AG09319 (cell line): ENCODE measurements at regions not wholly inside any gene's neighbourhood (a gene's known extent, or its start where the extent isn't known, plus 50 kb on each side); places are given as distances from the start of the nearest gene placed in this dataset.

ENCODE experiments used
- DNase-seq: peaks from one replicate; pipeline ENCODE4 v3.0.0-alpha.2; 2010; ENCODE audit warnings: low read depth; ENCODE audit errors: extremely low read depth
- TF ChIP-seq, protein P1 (sequence below): IDR thresholded peaks from 2 replicates; pipeline ENCODE4 v1.5.1; 2011; ENCODE audit warnings: low read depth, mild to moderate bottlenecking, inconsistent platforms, low read length, moderate library complexity

DNA sequence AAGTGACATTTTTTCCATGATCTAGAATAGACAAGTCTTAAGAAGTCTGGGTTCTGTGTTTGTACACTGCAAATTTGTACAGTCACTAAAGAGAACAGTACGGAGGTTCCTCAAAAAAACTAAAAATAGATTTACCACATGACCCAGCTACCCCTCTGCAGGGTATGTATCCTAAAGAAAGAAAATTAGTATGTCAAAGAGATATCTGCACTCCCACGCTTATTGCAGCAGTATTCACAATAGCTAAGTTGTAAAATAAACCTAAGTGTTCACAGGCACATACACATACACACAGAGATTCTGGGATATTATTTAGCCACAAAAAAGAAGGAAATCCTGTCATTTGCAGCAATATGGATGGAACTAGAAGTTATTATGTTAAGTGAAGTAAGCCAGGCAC is 120.4 kb downstream of the ZIC1 start:
- TF ChIP-seq, protein P1, sequence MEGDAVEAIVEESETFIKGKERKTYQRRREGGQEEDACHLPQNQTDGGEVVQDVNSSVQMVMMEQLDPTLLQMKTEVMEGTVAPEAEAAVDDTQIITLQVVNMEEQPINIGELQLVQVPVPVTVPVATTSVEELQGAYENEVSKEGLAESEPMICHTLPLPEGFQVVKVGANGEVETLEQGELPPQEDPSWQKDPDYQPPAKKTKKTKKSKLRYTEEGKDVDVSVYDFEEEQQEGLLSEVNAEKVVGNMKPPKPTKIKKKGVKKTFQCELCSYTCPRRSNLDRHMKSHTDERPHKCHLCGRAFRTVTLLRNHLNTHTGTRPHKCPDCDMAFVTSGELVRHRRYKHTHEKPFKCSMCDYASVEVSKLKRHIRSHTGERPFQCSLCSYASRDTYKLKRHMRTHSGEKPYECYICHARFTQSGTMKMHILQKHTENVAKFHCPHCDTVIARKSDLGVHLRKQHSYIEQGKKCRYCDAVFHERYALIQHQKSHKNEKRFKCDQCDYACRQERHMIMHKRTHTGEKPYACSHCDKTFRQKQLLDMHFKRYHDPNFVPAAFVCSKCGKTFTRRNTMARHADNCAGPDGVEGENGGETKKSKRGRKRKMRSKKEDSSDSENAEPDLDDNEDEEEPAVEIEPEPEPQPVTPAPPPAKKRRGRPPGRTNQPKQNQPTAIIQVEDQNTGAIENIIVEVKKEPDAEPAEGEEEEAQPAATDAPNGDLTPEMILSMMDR, result no peak
- DNase-seq, result no peak

DNA sequence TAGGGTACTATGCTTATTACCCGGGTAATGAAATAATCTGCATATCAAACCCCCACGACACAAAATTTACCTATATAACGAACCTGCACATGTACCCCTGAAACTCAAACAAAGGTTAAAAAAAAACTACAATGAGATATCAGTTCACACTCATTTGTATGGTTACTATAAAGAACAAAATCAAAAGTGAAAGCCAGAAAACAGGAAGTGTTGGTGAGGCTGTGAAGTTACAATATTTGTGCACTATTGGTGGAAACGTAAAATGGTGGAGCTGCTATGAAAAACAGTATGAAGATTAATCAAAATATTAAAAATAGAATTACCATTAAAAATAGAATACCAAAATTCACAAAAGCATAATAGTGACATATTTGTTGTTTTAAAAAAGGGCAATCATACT is 128.9 kb downstream of the ZIC1 start:
- TF ChIP-seq, protein P1, result no peak
- no peak for DNase-seq

- TF ChIP-seq, protein P1, result no peak
- no peak for DNase-seq
These were observed 131.8 kb downstream of the ZIC1 start for GRCh38 chr3:147540921-147541320.

DNA sequence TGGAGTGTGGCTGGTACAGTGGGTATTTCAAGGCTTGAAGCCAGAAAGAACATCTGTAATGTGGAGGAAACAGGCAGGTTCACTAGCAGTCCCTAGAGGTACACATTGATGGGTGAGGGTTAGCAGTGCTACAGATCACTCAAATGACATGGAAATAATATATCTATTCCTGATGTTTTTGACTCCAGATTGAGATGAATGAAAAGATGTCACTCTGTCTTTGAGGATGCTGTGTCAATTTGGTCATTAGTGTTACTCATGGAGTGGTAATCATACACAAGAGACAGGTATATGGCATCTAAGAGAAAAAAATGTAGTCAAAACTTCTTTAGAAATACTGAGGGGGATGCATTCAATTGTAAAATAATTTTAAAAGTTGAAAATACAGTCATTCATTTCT is 135.1 kb downstream of the ZIC1 start:
- TF ChIP-seq, protein P1, result no peak
- DNase-seq, result no peak

DNA sequence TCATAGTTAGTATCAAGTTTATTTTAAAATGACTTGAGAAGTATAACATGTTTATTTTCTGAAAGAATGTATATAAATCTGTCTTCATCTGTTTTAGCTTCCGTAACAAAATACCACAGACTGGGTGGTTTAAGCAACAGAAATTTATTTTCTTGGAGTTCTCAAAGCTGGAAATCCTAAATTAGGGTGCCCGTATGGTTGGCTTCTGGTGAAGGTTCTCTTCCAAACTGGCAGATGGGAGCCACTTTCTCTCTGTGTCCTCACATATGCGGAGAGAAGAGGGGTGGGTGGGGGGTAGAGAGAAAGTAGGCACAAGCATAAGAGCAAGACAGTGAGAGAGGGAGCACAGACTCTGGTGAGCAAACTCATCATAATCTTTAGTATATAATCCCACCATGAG is 142.3 kb downstream of the ZIC1 start:
- TF ChIP-seq, protein P1, result no peak
- DNase-seq, result no peak

DNA sequence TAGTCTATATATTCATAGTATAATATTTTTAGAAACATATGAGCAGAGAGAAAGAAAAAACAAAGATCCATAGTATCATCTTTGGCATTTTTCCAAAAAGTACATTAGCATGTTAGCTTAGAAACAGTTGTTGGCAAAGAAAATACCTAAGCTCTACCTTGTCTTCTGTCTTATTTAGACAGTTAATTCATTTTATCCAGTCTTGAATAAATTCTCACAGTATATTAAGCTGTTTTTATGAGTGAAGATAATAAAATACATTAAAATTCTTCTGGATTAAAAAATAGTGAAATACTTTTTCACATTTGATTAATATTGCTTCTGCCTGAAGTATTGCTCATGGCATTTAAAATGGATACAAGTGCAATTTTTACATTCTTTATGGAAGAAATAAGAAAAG is 145.2 kb downstream of the ZIC1 start:
- no peak for DNase-seq

DNA sequence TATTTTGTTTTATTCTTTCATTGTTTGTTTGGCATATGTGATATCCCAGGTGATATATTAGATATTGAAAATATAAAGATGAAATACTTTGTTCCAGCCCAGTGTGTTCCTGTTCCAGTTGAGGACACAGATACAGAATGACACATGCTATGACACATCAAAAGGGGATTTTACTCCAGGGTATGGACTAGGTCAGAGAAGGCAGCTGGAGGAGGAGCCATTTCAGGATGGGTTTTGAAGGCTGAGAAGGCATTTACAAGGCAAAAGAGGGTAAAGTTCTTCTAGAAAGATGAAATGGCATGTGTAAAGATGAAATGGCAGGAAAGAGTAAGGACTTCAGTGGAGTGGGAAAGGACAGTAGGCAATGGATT is 163.8 kb downstream of the ZIC1 start:
- TF ChIP-seq, protein P1, result no peak

More for the DNA sequence above, 145.2 kb downstream of the ZIC1 start:
- TF ChIP-seq, protein P1, result no peak

GRCh38 chr3:147574621-147575020 is 165.5 kb downstream of the ZIC1 start:
- TF ChIP-seq, protein P1, result no peak
- DNase-seq, result no peak

More for the DNA sequence above, 163.8 kb downstream of the ZIC1 start:
- DNase-seq, result no peak
